ENCODE measurements at regions not wholly inside any gene's neighbourhood (a gene's known extent, or its start where the extent isn't known, plus 50 kb on each side); places are given as distances from the start of the nearest gene placed in this dataset.
A peak's percentile ranks its signal among the peaks of the same experiment; 100 is the strongest.

- POLR2A ChIA-PET (ENCODE audit: unreplicated experiment), result interaction anchor here (0.6 kb wide), 1 partner anchor 116 kb away, joined by 3 read pairs; no protein-coding TSS in a partner anchor
- CTCF ChIA-PET, result interaction anchor here (0.6 kb wide), 1 partner anchor 232 kb away, joined by 3 read pairs; no protein-coding TSS in a partner anchor
- Histone ChIP-seq H3K9ac (ENCODE audit: low read depth, low read length) (no peak overlapping the region), H4K20me1 (ENCODE audit: insufficient read depth, low read length) (no peaks in the 10 kb centered on the region), H3K36me3 (ENCODE audit: control insufficient read depth, insufficient read depth, low read length) (no peaks in the 10 kb centered on the region), H3K27me3 (ENCODE audit: control insufficient read depth, insufficient read depth, low read length) (no peaks in the 10 kb centered on the region), H3K9me3 (ENCODE audit: control insufficient read depth, insufficient read depth, low read length) (no peaks in the 10 kb centered on the region), H3K4me2 (ENCODE audit: low read depth, low read length) (no peak overlapping the region), H3K4ac (ENCODE audit: low read depth, low read length) (peak overlapping the region; percentile 71), H3K27ac (ENCODE audit: insufficient read depth, low read length) (peak overlapping the region; percentile 27; the same call in 1 of the 2 replicates), H2BK20ac (ENCODE audit: low read depth, low read length) (peak overlapping the region; percentile 78), H2BK120ac (ENCODE audit: low read depth, low read length) (peak overlapping the region; percentile 84), H3K23ac (ENCODE audit: low read depth, low read length) (peak overlapping the region; percentile 66), H4K8ac (ENCODE audit: low read depth in 2 of 2, low read length in 2 of 2) (peak overlapping the region in 1 of 2 experiments; percentile 89; a peak in 3 of 4 replicates), H2AFZ (replicated peaks; ENCODE audit: low read length, poor library complexity) (no peak overlapping the region), H2BK5ac (ENCODE audit: low read depth, low read length, poor library complexity, severe bottlenecking) (peak overlapping the region; percentile 64), H4K91ac (ENCODE audit: insufficient read depth, low read depth, low read length) (peak overlapping the region; percentile 96), H2BK15ac (ENCODE audit: low read depth, low read length) (peak overlapping the region; percentile 90), H2AK9ac (replicated peaks; ENCODE audit: low read depth, low read length, poor library complexity) (no peak overlapping the region), H3K4me3 (ENCODE audit: insufficient read depth, low read depth, low read length) (no peak overlapping the region), H4K5ac (ENCODE audit: low read depth, low read length) (peak overlapping the region; percentile 36), H2AK5ac (ENCODE audit: low read depth, low read length) (peak overlapping the region; percentile 41), H3K9me1 (ENCODE audit: insufficient read depth, low read length) (0 out of 2 replicates have a peak, but pooled peaks cover 4% of the 10 kb centered on the region), H3K14ac (replicated peaks; ENCODE audit: low read depth, low read length) (peak overlapping the region; percentile 71; the same call in 1 of the 2 replicates), H3K4me1 (ENCODE audit: control insufficient read depth, insufficient read depth, low read length) (peaks cover 7% of the 10 kb centered on the region), H3K56ac (ENCODE audit: extremely low read depth, insufficient read depth, low read length) (no peak overlapping the region), H3K79me1 (ENCODE audit: low read depth in 1 of 2, low read length in 2 of 2) (no peaks in the 10 kb centered on the region), H3K18ac (ENCODE audit: low read depth, low read length) (peak overlapping the region; percentile 74)
- BruUV-seq (replicated peaks), result no TSS peak
- DNase-seq (peak; percentile 82), ATAC-seq (ENCODE audit: low read depth) (peak; percentile 19; the same call in 1 of the 2 replicates)
- TF ChIP-seq BHLHE40 (IDR thresholded peaks at IDR 0.05; ENCODE audit: low read depth, low read length), result peak; percentile 33; the same call in 1 of the 2 replicates
- no peak for TF ChIP-seq NFE2L2 (IDR thresholded peaks at IDR 0.05; ENCODE audit: low read depth, low read length)
- in situ Hi-C loops (cut with MboI; ENCODE audit: low sequenced_read_pairs) (loop anchor here (10.0 kb wide), 2 partner anchors 172 to 618 kb away; no protein-coding TSS in a partner anchor), dilution Hi-C loops (cut with HindIII; ENCODE audit: low sequenced_read_pairs, unreplicated experiment) (no loop called here), intact Hi-C loops (cut with micrococcal nuclease) (loop anchor here (2.0 kb wide), 1 partner anchor 554 kb away; no protein-coding TSS in a partner anchor)
- no CpG with 5 or more reads among the region's 5 CpGs for WGBS, 2 experiments (ENCODE audit: extremely low coverage in 2 of 2, insufficient read length in 1 of 2)
These were observed 383.0 kb downstream of the LRIG3 start for GRCh38 chr12:58537278-58537677.
